ENCODE measurements at regions not wholly inside any gene's neighbourhood (a gene's known extent, or its start where the extent isn't known, plus 50 kb on each side); places are given as distances from the start of the nearest gene placed in this dataset.

DNA sequence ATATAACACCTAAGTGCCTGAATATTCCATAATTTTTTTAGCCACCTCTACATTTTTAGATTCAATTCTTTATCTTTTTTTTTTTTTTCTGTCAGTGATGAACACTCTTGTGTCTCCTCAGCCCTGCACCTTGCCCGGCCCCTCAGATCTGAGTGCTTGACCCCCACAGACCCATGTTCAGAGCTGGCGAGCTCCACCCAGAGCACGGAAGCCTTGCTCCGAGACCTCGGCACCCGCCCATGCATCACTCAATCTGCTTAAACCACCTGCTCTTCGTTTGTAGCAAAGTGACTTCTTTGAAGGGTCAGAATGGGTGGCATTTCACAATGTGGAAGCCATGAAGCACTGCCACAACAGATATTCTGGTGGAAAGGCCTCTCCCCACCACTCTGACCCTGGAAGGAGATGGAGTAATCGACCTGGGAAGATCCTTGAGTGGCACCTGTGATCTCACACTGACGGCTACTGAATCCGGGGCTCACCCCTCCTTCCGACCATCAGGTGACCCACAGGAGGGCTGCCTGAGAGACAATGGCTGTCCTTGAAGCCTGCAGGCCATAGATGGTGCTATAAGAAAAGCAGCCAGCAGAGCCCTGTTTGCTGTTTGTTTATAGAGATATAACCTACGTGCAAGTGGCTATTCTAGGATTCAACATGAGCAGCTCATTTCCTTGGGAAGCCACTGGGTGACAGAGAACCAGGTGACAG is 261.1 kb upstream of the IRX4 start:
- no peak for DNase-seq (ENCODE audit: low read depth)
- no peak overlapping the region for H3K4me3 ChIP-seq (ENCODE audit: low read length)
- TF ChIP-seq, protein P1, sequence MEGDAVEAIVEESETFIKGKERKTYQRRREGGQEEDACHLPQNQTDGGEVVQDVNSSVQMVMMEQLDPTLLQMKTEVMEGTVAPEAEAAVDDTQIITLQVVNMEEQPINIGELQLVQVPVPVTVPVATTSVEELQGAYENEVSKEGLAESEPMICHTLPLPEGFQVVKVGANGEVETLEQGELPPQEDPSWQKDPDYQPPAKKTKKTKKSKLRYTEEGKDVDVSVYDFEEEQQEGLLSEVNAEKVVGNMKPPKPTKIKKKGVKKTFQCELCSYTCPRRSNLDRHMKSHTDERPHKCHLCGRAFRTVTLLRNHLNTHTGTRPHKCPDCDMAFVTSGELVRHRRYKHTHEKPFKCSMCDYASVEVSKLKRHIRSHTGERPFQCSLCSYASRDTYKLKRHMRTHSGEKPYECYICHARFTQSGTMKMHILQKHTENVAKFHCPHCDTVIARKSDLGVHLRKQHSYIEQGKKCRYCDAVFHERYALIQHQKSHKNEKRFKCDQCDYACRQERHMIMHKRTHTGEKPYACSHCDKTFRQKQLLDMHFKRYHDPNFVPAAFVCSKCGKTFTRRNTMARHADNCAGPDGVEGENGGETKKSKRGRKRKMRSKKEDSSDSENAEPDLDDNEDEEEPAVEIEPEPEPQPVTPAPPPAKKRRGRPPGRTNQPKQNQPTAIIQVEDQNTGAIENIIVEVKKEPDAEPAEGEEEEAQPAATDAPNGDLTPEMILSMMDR (conservative IDR thresholded peaks at IDR 0.05; ENCODE audit: low read length): no peak

DNA sequence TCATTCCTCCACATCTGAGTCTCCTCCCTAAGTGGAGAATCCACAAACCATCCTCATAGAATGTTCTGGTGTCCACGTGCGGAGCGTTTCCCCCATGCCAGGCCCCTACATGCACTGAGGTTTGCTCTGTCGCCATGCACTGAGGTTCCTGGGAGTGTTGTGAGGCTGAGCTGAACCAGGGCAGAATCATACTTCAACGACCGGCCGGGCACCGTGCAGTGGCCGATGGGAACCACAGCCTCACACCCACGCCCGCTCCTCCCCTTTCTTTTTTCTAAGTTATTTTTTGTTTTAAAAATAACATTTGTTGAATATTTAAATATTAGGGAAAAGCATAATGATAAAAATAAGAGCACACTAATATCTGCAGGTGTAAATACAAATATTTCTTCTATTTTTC is 260.4 kb upstream of the IRX4 start:
- TF ChIP-seq, protein P1 (conservative IDR thresholded peaks at IDR 0.05; ENCODE audit: low read length): no peak
- no peak overlapping the region for H3K4me3 ChIP-seq (ENCODE audit: low read length)
- no peak for DNase-seq (ENCODE audit: low read depth)

DNA sequence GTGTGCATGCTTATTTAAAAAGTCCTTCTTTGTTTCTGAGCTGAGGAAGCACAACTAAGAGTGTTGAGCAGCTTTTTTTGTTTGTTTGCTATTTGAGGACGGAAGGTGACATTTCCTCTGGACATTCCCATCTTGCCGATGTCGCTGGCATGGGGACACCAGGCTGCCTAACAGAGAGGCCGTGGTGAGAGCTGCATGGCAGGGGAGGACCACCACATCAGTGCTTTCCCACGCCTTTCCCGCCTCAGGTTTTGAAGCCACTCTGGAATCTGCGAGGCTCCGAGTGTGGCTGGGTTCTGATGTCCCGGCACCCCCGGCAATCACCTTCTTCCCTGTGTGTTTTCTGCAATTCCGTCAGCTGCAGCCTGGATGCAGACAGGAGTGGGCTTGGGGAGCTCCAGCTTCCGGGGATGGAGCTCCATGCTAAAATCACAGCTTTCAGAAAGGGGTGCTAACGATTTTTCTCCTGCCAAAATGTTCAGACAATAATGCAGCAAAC is 259.8 kb upstream of the IRX4 start:
- no peak for DNase-seq (ENCODE audit: low read depth)
- no peak overlapping the region for H3K4me3 ChIP-seq (ENCODE audit: low read length)
- TF ChIP-seq, protein P1 (conservative IDR thresholded peaks at IDR 0.05; ENCODE audit: low read length): no peak

DNA sequence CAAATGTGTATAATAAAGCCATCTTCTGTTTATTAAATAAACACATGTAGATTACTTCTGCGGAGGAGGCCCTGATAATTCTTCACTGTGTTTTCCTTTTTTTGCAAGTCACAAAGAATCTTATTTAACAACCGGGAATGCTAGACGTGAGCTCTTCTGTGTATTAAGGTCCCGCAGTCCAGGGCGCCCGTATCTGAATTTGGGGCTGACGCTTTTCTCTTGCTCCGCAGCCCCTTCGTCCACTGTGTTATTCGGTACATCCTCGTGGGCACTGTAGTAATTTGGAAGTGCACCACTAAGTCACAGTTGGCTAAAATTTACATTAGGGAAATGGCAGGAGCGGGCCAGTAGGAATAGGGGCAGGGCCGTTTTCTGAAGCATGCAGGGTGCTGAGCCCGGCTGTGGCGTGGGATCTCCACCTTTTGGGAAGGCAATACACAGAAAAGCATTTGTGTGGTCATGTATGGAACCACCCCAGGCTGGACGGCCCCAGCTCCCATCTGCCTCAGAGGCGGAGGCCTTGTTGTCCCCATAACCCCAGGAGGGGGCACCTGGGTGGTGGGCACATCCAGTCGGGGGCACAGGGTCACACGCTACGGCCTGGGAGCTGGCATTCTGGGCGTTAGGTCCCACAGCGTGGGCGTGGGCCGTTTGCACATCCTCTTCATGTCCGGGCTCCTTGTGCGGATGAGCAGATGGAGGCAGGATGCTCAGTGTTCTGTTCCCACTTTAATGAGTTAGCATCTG is 258.7 kb upstream of the IRX4 start:
- H3K4me3 ChIP-seq (ENCODE audit: low read length): no peak overlapping the region

DNA sequence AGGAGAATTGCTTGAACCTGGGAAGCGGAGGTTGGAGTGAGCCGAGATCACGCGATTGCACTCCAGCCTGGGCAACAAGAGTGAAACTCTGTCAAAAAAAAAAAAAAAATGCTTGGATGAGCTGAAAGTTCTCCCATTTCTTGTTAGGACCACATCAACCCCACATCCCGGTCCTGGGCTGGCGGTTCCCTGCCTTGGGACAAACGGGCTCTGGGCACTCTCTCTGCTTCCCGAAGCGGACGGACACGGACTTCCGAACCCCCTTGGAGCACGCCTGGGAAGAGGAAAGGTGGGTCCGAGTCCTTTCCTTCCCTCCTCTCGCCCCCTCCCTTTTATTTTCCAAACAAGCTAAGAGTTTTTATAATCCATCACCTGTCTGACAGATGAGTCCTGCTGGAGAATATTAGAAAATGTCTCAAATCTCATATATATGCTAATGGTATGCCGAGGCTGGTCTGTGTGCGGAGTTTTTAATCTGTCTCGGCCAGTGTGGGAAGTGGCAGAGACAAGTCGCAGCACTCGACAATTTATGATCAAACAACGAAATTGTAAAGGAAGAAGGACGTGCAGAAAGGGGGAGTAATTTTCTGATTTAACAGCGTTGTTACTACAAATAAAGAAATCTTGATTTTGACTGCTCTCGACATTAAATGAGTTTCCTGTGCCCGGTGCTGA is 257.9 kb upstream of the IRX4 start:
- H3K4me3 ChIP-seq (ENCODE audit: low read length): no peak overlapping the region
- TF ChIP-seq, protein P1 (conservative IDR thresholded peaks at IDR 0.05; ENCODE audit: low read length): no peak
- no peak for DNase-seq (ENCODE audit: low read depth)

More for the DNA sequence above, 258.7 kb upstream of the IRX4 start:
- TF ChIP-seq, protein P1 (conservative IDR thresholded peaks at IDR 0.05; ENCODE audit: low read length): no peak
- no peak for DNase-seq (ENCODE audit: low read depth)

DNA sequence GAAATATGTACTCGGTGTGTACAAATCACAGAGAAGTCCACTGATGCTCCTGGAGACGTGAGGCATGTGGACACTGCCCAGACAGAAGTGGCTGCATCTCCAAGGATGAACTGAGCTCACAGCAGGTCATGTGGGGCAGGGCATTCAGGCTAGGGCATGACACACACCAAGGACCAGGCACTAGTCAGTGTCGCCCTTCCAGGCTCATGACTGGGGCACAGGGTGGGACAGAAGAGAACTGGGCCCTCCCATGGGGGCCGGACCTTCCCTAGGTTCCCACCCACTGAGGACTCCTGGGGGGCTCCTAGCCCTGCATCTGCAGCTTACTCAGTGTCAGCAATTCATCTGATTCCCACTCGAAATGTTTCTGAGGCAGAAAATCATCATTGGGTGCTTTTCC is 256.8 kb upstream of the IRX4 start:
- TF ChIP-seq, protein P1 (conservative IDR thresholded peaks at IDR 0.05; ENCODE audit: low read length): no peak
- no peak for DNase-seq (ENCODE audit: low read depth)
- no peak overlapping the region for H3K4me3 ChIP-seq (ENCODE audit: low read length)

All from AG10803 (cell line).